GM18502 (cell line): ENCODE measurements at regions not wholly inside any gene's neighbourhood (a gene's known extent, or its start where the extent isn't known, plus 50 kb on each side); places are given as distances from the start of the nearest gene placed in this dataset.

ENCODE experiments used
- ATAC-seq: cut with Tn5 transposase; IDR thresholded peaks from one replicate; pipeline ENCODE4 v1.9.1; 2021; ENCODE audit warnings: mild to moderate bottlenecking; ENCODE audit not compliant: unreplicated experiment, poor library complexity

- ATAC-seq, result no peak
These were observed 200.9 kb upstream of the C14orf180 start for GRCh38 chr14:104378698-104379113.

- no peak for ATAC-seq
These were observed 197.0 kb upstream of the C14orf180 start for GRCh38 chr14:104382361-104383087.

GRCh38 chr14:104383088-104383995, 196.2 kb upstream of the C14orf180 start:
- no peak for ATAC-seq

- no peak for ATAC-seq
These were observed 195.4 kb upstream of the C14orf180 start for GRCh38 chr14:104383996-104384775.

DNA sequence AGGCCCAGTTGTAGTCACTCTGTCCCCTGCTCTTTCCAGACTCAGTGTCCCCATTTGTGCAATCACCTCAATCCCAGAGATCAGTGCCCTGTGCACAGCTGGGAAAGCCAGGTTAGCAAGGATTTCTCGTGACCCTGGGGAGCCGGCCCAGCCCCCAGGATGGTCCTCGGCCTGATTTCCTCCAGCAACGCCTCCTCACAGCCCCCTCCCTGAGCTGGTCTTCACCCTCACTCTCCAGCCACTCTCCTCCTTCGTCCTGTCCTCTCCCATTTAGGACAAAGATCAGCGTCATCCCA, 194.8 kb upstream of the C14orf180 start:
- ATAC-seq, result no peak

- ATAC-seq, result no peak
These were observed 194.5 kb upstream of the C14orf180 start for GRCh38 chr14:104385111-104385510.

DNA sequence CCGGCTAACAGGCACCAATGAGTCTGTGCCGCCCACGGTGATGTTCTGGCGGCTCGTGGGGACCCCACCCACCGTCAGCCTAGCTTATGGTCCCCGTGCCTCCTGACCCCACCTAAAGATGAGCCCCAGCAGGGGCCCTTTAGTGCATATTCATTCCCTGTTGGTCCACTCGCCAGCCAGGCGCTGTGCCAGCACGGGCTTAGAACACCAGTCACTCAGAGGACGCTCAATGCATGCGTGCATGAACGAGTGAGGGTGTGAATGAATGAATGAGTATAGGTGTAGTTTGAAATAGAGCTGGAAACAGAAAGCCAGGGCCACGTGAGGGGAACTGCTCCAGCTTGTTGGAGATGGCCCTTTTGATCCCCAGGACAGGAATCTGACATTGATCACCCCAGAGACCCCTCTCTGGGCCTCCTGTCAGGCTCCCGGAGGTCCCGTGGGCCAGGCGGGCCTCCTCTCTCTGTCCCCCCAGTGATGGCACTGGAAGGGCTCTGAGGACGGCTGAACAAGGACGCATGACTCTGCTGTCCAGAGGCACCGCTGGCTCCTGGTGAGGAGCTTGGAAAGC, 193.9 kb upstream of the C14orf180 start:
- ATAC-seq, result no peak

DNA sequence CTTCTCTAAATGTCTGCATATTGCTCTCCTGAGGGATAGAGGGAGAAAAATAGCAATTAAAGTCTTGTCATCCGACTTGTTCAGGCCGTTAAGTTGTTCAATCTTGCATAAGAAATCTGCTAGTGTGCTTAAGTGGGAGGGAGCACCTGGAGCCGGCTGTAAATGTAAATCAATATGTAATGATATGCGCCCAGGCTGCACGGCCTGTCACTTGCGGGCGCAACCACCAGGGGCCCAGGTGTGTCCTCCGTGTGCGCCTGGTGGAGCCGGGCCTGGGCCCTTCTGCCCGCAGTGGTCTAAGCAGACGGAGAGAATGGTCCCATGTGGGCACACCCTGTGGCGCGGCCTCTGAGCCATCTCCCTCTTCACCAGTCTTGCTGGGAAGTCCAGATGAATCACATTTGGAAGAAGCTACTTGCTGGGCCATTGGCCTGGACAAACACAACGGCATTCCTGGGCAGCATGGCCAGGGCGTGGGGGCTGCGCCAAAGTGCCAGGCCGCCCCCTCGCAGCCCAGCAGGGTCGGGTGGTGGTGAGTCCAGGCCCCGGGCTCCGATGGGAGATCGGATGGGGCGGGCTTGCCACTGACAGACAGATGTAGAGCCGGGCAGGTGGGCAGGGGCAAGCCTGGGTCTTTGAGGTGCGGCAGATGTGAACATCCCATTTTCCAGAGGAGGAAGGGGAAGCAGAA, 193.3 kb upstream of the C14orf180 start:
- no peak for ATAC-seq

GRCh38 chr14:104387022-104388010, 192.2 kb upstream of the C14orf180 start:
- no peak for ATAC-seq

- no peak for ATAC-seq
These were observed 191.5 kb upstream of the C14orf180 start for GRCh38 chr14:104388011-104388521.

- no peak for ATAC-seq
These were observed 190.8 kb upstream of the C14orf180 start for GRCh38 chr14:104388541-104389325.

DNA sequence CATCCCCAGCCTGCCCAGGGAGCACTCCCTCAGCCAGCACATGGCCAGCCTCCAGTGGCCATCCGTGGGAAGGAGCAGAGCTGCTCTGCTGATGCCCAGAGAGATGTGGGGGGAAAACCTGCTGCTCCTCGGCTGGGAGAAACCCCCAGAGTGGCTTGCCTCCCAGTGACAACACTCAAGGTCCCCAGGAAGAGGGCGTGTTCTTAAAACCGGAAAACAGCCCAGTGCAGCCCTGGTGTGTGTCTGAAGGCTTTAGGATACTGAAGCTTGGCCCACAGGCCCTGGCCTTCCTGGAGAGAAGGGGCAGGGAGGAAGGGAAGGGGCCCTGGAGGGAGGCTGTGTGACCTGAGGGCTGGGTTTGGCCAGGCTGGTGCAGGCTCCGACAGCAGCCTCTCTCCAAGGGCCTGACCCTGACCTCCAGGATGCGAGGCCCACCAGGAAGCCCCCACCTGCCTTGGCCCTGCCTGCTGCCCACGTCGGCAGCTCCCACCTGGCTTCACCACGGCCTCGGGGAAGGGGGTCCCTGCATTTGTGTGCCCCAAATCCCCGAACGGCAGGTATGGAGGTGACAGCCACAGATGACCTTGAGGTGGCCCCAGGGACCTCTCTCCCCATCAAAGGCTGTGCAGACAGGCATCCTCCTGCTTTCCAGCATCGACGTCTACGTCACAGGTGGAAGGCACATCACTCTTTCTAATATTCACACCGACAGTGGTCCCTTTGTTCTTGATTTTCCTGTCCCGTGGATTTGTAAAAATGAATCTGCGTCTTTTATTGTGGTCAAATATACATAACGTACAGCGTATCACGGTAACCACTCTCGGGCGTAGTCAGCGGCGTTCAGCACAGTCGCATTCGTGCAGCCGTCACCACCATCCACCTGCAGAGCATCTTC, 190.0 kb upstream of the C14orf180 start:
- no peak for ATAC-seq

GRCh38 chr14:104390221-104390931, 189.2 kb upstream of the C14orf180 start:
- ATAC-seq, result no peak

- ATAC-seq, result no peak
These were observed 188.3 kb upstream of the C14orf180 start for GRCh38 chr14:104390941-104391901.

- ATAC-seq, result no peak
These were observed 187.6 kb upstream of the C14orf180 start for GRCh38 chr14:104392001-104392395.
